Natural killer cell (primary cell): ENCODE measurements at regions not wholly inside any gene's neighbourhood (a gene's known extent, or its start where the extent isn't known, plus 50 kb on each side); places are given as distances from the start of the nearest gene placed in this dataset.

Experiments used
- ATAC-seq, 3 donors: fragments of 150-1000 bp in 2 of 3; fragments of 200-7000 bp in 1 of 3; cut with Tn5 transposase; 1 replicate in 1 of 3; 2 replicates in 2 of 3; pipeline ENCODE4 v1.10.0; 2021; ENCODE audit warnings: mild to moderate bottlenecking in 2 of 3, moderate library complexity in 2 of 3
- DNase-seq, 2 donors: peaks; one replicate each; pipeline versions ENCODE4 v3.0.0 to v3.0.0-alpha.2; 2013 to 2021; ENCODE audit warnings: mixed read lengths in 1 of 2
- H3K27ac ChIP-seq: one replicate; pipeline ENCODE4 v1.5.1; 2013; ENCODE audit warnings: mild to moderate bottlenecking, low read length
- H3K27me3 ChIP-seq: one replicate; pipeline ENCODE4 v1.6.1; 2013; ENCODE audit warnings: low read length; ENCODE audit not compliant: control insufficient read depth, insufficient read depth
- H3K36me3 ChIP-seq: one replicate; pipeline ENCODE4 v1.6.1; 2013; ENCODE audit warnings: low read length; ENCODE audit not compliant: control insufficient read depth, insufficient read depth
- H3K4me1 ChIP-seq: one replicate; pipeline ENCODE4 v1.6.1; 2013; ENCODE audit warnings: low read length; ENCODE audit not compliant: control insufficient read depth, insufficient read depth
- H3K4me3 ChIP-seq: one replicate; pipeline ENCODE4 v1.5.1; 2013; ENCODE audit warnings: low read length
- H3K9me3 ChIP-seq: one replicate; pipeline ENCODE4 v1.6.1; 2013; ENCODE audit warnings: low read length; ENCODE audit not compliant: control insufficient read depth, insufficient read depth
- H3K27ac Mint-ChIP-seq, 2 donors: one replicate each; pipeline ENCODE4 v1.8.0; 2022; ENCODE audit warnings: mild to moderate bottlenecking in 2 of 2, mixed read lengths in 2 of 2, moderate library complexity in 1 of 2
- H3K27me3 Mint-ChIP-seq, 2 donors: one replicate each; pipeline ENCODE4 v1.8.0; 2022; ENCODE audit warnings: low read depth in 2 of 2, mixed read lengths in 2 of 2
- H3K36me3 Mint-ChIP-seq: one replicate; pipeline ENCODE4 v1.8.0; 2022; ENCODE audit warnings: mixed read lengths
- H3K4me1 Mint-ChIP-seq, 2 donors: one replicate each; pipeline ENCODE4 v1.8.0; 2022; ENCODE audit warnings: mixed read lengths in 2 of 2
- H3K4me3 Mint-ChIP-seq: one replicate; pipeline ENCODE4 v1.8.0; 2022; ENCODE audit warnings: mild to moderate bottlenecking, moderate library complexity, mixed read lengths
- H3K9me3 Mint-ChIP-seq, 2 donors: one replicate each; pipeline ENCODE4 v1.8.0; 2022; ENCODE audit warnings: mixed read lengths in 2 of 2
- WGBS: methylation state at CpG from one replicate; pipeline ENCODE4 v1.1.7; 2013; ENCODE audit warnings: missing lambda C conversion rate; ENCODE audit not compliant: insufficient coverage; 5-methylcytosine and 5-hydroxymethylcytosine counted together
- intact Hi-C: fragments of 100-400 bp; cut with micrococcal nuclease; formaldehyde crosslinking; loops from one replicate; pipeline ENCODE4 v1.14.2; 2022
- TF ChIP-seq, protein P1 (sequence below): fragments of 200-600 bp; IDR thresholded peaks from one replicate; pipeline ENCODE4 v1.8.0; 2022; ENCODE audit warnings: antibody characterized with exemption

DNA sequence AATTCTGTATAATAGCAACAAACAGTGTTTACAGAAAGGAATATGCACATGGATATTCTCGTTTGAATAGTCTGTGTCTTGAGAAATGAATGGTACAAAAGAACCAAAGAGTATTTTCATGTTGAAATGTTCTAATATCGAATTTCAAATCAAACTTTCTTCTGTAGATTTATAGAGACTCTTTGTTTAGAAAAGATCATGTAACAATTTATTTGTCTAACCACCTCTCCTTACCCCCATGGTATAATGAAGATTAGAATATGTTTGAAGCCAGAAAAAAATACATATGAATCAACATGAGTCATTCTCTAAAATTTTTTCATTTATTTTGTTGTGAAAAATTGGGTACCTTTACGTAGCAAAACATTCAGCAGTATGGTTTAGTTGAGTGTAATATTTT, 285.6 kb downstream of the PRR16 start:
- Histone ChIP-seq H3K4me1 (no peaks in the 10 kb centered on the region), H3K27me3 (no peaks in the 10 kb centered on the region), H3K4me3 (no peak overlapping the region), H3K9me3 (no peaks in the 10 kb centered on the region), H3K27ac (no peak overlapping the region), H3K36me3 (no peaks in the 10 kb centered on the region)
- H3K4me3 Mint-ChIP-seq: no peak overlapping the region
- no peak for DNase-seq
- H3K4me1 Mint-ChIP-seq: no peaks in the 10 kb centered on the region
- ATAC-seq: no peak
- intact Hi-C loops: no loop called here
- WGBS: 100% methylated on average over 1 of the region's 3 CpGs
- peaks cover 13 to 14% of the 10 kb centered on the region in 2 donors for H3K9me3 Mint-ChIP-seq
- no peaks in the 10 kb centered on the region for H3K36me3 Mint-ChIP-seq
- no peak overlapping the region for H3K27ac Mint-ChIP-seq
- TF ChIP-seq, protein P1, sequence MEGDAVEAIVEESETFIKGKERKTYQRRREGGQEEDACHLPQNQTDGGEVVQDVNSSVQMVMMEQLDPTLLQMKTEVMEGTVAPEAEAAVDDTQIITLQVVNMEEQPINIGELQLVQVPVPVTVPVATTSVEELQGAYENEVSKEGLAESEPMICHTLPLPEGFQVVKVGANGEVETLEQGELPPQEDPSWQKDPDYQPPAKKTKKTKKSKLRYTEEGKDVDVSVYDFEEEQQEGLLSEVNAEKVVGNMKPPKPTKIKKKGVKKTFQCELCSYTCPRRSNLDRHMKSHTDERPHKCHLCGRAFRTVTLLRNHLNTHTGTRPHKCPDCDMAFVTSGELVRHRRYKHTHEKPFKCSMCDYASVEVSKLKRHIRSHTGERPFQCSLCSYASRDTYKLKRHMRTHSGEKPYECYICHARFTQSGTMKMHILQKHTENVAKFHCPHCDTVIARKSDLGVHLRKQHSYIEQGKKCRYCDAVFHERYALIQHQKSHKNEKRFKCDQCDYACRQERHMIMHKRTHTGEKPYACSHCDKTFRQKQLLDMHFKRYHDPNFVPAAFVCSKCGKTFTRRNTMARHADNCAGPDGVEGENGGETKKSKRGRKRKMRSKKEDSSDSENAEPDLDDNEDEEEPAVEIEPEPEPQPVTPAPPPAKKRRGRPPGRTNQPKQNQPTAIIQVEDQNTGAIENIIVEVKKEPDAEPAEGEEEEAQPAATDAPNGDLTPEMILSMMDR: no peak
- H3K27me3 Mint-ChIP-seq: no peaks in the 10 kb centered on the region

DNA sequence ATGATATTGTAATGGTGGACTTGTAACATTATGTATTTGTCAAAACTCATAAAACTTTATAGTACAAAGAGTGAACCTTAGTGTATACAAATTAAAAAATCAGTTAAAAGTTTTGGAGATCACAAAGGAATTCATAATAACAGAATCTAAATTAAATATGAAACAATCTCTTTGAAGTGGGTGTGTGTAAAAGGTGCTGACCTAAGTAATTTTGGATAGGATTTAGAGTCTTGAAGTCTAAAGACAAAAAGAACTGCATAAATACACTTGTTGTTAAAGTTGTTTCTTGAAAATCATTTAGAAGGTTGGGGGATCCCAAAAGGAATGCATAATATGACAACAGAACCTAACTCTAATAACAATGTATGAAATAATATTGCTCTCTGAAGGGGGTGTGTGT, 295.5 kb downstream of the PRR16 start:
- H3K9me3 Mint-ChIP-seq: peaks cover 13 to 17% of the 10 kb centered on the region in 2 donors
- no peaks in the 10 kb centered on the region for H3K4me1 Mint-ChIP-seq
- Histone ChIP-seq H3K4me1 (no peaks in the 10 kb centered on the region), H3K27ac (no peak overlapping the region), H3K4me3 (no peak overlapping the region), H3K27me3 (no peaks in the 10 kb centered on the region), H3K36me3 (no peaks in the 10 kb centered on the region), H3K9me3 (no peaks in the 10 kb centered on the region)
- DNase-seq (no peak), ATAC-seq (no peak)
- H3K36me3 Mint-ChIP-seq: peaks cover 6% of the 10 kb centered on the region
- H3K27ac Mint-ChIP-seq: no peak overlapping the region
- H3K27me3 Mint-ChIP-seq: no peaks in the 10 kb centered on the region
- intact Hi-C loops: no loop called here
- TF ChIP-seq, protein P1: no peak
- H3K4me3 Mint-ChIP-seq: no peak overlapping the region

DNA sequence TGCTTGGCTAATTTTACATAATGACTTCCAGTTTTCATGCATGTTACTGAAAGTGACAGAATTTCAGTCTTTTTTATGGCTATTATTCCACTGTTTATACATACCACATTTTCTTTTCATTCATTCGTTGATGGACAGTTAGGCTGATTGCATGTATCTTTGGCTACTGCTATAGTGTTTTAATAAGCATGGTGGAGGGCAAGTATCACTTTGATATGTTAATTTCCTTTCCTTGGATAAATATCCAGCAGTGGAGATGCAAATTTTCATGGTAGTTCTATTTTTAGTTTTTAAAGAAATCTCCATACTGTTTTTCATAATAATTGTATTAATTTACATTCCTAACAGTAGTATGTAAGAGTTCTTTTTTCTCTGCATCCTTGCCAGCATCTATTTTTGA, 297.9 kb downstream of the PRR16 start:
- ATAC-seq: no peak
- H3K4me1 Mint-ChIP-seq: no peaks in the 10 kb centered on the region
- Histone ChIP-seq H3K27me3 (no peaks in the 10 kb centered on the region), H3K4me3 (no peak overlapping the region), H3K4me1 (no peaks in the 10 kb centered on the region), H3K27ac (no peak overlapping the region), H3K36me3 (no peaks in the 10 kb centered on the region), H3K9me3 (no peaks in the 10 kb centered on the region)
- H3K4me3 Mint-ChIP-seq: no peak overlapping the region
- H3K9me3 Mint-ChIP-seq: peaks cover 14 to 15% of the 10 kb centered on the region in 2 donors
- no peak overlapping the region for H3K27ac Mint-ChIP-seq
- no peaks in the 10 kb centered on the region for H3K27me3 Mint-ChIP-seq
- intact Hi-C loops: no loop called here
- no CpG with 5 or more reads among the region's 1 CpG for WGBS
- peaks cover 6% of the 10 kb centered on the region for H3K36me3 Mint-ChIP-seq
- TF ChIP-seq, protein P1: no peak
- no peak for DNase-seq

DNA sequence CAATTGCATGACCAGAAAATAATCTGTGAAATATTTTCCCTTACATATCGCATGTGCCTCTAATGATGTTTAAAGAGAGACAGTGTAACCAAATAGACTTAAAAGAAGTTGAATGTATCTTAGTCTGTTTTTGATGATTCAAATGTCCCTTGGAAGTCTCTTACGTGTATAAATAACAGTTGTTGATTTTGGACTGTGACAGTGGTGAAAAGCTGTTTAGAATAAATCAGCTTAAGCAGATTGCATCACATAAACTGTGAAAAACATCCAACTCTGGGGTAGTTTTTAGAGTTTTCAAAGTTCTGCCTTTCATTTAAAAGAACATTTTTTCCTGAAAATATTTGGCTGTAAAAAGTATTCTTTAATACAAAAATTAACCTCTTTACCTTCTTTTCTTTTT, 301.1 kb downstream of the PRR16 start:
- no peak for DNase-seq
- WGBS: 90% methylated on average over 2 of the region's 2 CpGs
- H3K4me3 ChIP-seq: no peak overlapping the region
- ATAC-seq: no peak
- H3K27ac ChIP-seq: no peak overlapping the region
- Mint-ChIP-seq H3K36me3 (peaks cover 6% of the 10 kb centered on the region), H3K27ac (no peak overlapping the region), H3K4me3 (no peak overlapping the region), H3K9me3 (peaks cover 9 to 13% of the 10 kb centered on the region in 2 donors), H3K27me3 (no peaks in the 10 kb centered on the region), H3K4me1 (no peaks in the 10 kb centered on the region)
- no peaks in the 10 kb centered on the region for H3K27me3 ChIP-seq
- no peaks in the 10 kb centered on the region for H3K9me3 ChIP-seq
- H3K36me3 ChIP-seq: no peaks in the 10 kb centered on the region
- H3K4me1 ChIP-seq: no peaks in the 10 kb centered on the region
- intact Hi-C loops: no loop called here
- TF ChIP-seq, protein P1: no peak
